ENCODE measurements at regions not wholly inside any gene's neighbourhood (a gene's known extent, or its start where the extent isn't known, plus 50 kb on each side); places are given as distances from the start of the nearest gene placed in this dataset.
"Not testable (repeated sequence)": the region's sequence is repeated elsewhere in the genome, so short reads cannot be mapped to it uniquely, and the experiment has no call there.

GRCh38 chr2:228507870-228508269, 326.4 kb upstream of the SPHKAP start:
- DNase-seq, result no peak

- DNase-seq, result no peak
These were observed 325.8 kb upstream of the SPHKAP start for GRCh38 chr2:228507231-228507824.

GRCh38 chr2:228503731-228504130, 322.2 kb upstream of the SPHKAP start:
- no peak for DNase-seq

GRCh38 chr2:228493852-228494251, 312.4 kb upstream of the SPHKAP start:
- DNase-seq, result no peak

- DNase-seq, result no peak
These were observed 297.5 kb upstream of the SPHKAP start for GRCh38 chr2:228479014-228479413.

- DNase-seq, result no peak
These were observed 293.0 kb upstream of the SPHKAP start for GRCh38 chr2:228474466-228474865.

GRCh38 chr2:228469721-228470120, 288.2 kb upstream of the SPHKAP start:
- DNase-seq, result no peak

GRCh38 chr2:228466851-228467250, 285.4 kb upstream of the SPHKAP start:
- no peak for DNase-seq

- no peak for DNase-seq
These were observed 283.9 kb upstream of the SPHKAP start for GRCh38 chr2:228465408-228465807.

- no peak for DNase-seq
These were observed 276.9 kb upstream of the SPHKAP start for GRCh38 chr2:228458364-228458763.

- DNase-seq, result no peak
These were observed 265.9 kb upstream of the SPHKAP start for GRCh38 chr2:228447266-228447915.

- no peak for DNase-seq
These were observed 265.2 kb upstream of the SPHKAP start for GRCh38 chr2:228446734-228447133.

- no peak for DNase-seq
These were observed 262.7 kb upstream of the SPHKAP start for GRCh38 chr2:228444161-228444560.

GRCh38 chr2:228433721-228434120, 252.2 kb upstream of the SPHKAP start:
- no peak for DNase-seq

GRCh38 chr2:228432116-228432515, 250.6 kb upstream of the SPHKAP start:
- no peak for DNase-seq

GRCh38 chr2:228430986-228431385, 249.5 kb upstream of the SPHKAP start:
- no peak for DNase-seq

GRCh38 chr2:228426502-228427216, 245.2 kb upstream of the SPHKAP start:
- no peak for DNase-seq

GRCh38 chr2:228425411-228426060, 244.0 kb upstream of the SPHKAP start:
- not testable (repeated sequence) for DNase-seq

GRCh38 chr2:228417956-228418355, 236.5 kb upstream of the SPHKAP start:
- no peak for DNase-seq

GRCh38 chr2:228417526-228417925, 236.0 kb upstream of the SPHKAP start:
- DNase-seq, result no peak

- no peak for DNase-seq
These were observed 228.6 kb upstream of the SPHKAP start for GRCh38 chr2:228410061-228410460.

- DNase-seq, result no peak
These were observed 228.0 kb upstream of the SPHKAP start for GRCh38 chr2:228409493-228409892.

GRCh38 chr2:228408529-228409227, 227.2 kb upstream of the SPHKAP start:
- no peak for DNase-seq

Measured in fibroblast of skin of scalp (primary cell).